ENCODE measurements at regions not wholly inside any gene's neighbourhood (a gene's known extent, or its start where the extent isn't known, plus 50 kb on each side); places are given as distances from the start of the nearest gene placed in this dataset.

GRCh38 chr5:171609806-171610452 is 175.7 kb upstream of the SMIM23 start:
- H3K9me2 ChIP-seq (ENCODE audit: insufficient read depth, low read length) = no peaks in the 10 kb centered on the region
- no peaks in the 10 kb centered on the region for H3K9me3 ChIP-seq (ENCODE audit: low read length)
- no peaks in the 10 kb centered on the region for H3K79me2 ChIP-seq (replicated peaks; ENCODE audit: insufficient read depth, low read length)
- H2AFZ ChIP-seq (ENCODE audit: low read depth, low read length) = no peak overlapping the region
- no peaks in the 10 kb centered on the region for H3K36me3 ChIP-seq (ENCODE audit: insufficient read depth, low read length)
- no peak overlapping the region for H3K9ac ChIP-seq (ENCODE audit: low read length)
- no peak overlapping the region for H3K4me2 ChIP-seq (ENCODE audit: low read length)
- H3K27ac ChIP-seq (ENCODE audit: low read length) = no peak overlapping the region
- no peak for TF ChIP-seq POLR2AphosphoS5 (IDR thresholded peaks at IDR 0.05)
- TF ChIP-seq EP300 (conservative IDR thresholded peaks at IDR 0.05; ENCODE audit: poor library complexity, severe bottlenecking) = no peak
- TF ChIP-seq SMC3 (conservative IDR thresholded peaks at IDR 0.05; ENCODE audit: poor library complexity) = no peak
- no peak for TF ChIP-seq TAF1 (IDR thresholded peaks at IDR 0.05; ENCODE audit: low read depth)
- TF ChIP-seq EZH2 (IDR thresholded peaks at IDR 0.05; ENCODE audit: borderline replicate concordance, insufficient read depth, low read length, poor library complexity, severe bottlenecking) = no peak
- no peak for TF ChIP-seq RAD21 (conservative IDR thresholded peaks at IDR 0.05)
- TF ChIP-seq MXI1 (conservative IDR thresholded peaks at IDR 0.05; ENCODE audit: poor library complexity, severe bottlenecking) = no peak
- no peak for TF ChIP-seq CTCF (IDR thresholded peaks at IDR 0.05; ENCODE audit: poor library complexity, severe bottlenecking)
- no peak for TF ChIP-seq REST (IDR thresholded peaks at IDR 0.05; ENCODE audit: borderline replicate concordance)
- H3K4me3 ChIP-seq (ENCODE audit: low read length) = no peak overlapping the region
- H3F3A ChIP-seq (ENCODE audit: insufficient read depth, low read length, poor library complexity, severe bottlenecking) = no peaks in the 10 kb centered on the region
- H3K27me3 ChIP-seq (ENCODE audit: insufficient read depth, low read depth, low read length) = no peaks in the 10 kb centered on the region
- no peaks in the 10 kb centered on the region for H4K20me1 ChIP-seq (ENCODE audit: insufficient read depth)

- TF ChIP-seq MXI1 (conservative IDR thresholded peaks at IDR 0.05; ENCODE audit: poor library complexity, severe bottlenecking) = no peak
- TF ChIP-seq CTCF (IDR thresholded peaks at IDR 0.05; ENCODE audit: poor library complexity, severe bottlenecking) = no peak
- TF ChIP-seq SMC3 (conservative IDR thresholded peaks at IDR 0.05; ENCODE audit: poor library complexity) = no peak
- no peak for TF ChIP-seq EP300 (conservative IDR thresholded peaks at IDR 0.05; ENCODE audit: poor library complexity, severe bottlenecking)
- TF ChIP-seq EZH2 (IDR thresholded peaks at IDR 0.05; ENCODE audit: borderline replicate concordance, insufficient read depth, low read length, poor library complexity, severe bottlenecking) = no peak
- no peak for TF ChIP-seq RAD21 (conservative IDR thresholded peaks at IDR 0.05)
- Histone ChIP-seq H3K36me3 (ENCODE audit: insufficient read depth, low read length) (no peaks in the 10 kb centered on the region), H3K4me2 (ENCODE audit: low read length) (no peak overlapping the region), H3K79me2 (replicated peaks; ENCODE audit: insufficient read depth, low read length) (no peaks in the 10 kb centered on the region), H4K20me1 (ENCODE audit: insufficient read depth) (no peaks in the 10 kb centered on the region), H3K9me2 (ENCODE audit: insufficient read depth, low read length) (no peaks in the 10 kb centered on the region), H3K27me3 (ENCODE audit: insufficient read depth, low read depth, low read length) (no peaks in the 10 kb centered on the region), H3K4me3 (ENCODE audit: low read length) (no peak overlapping the region), H2AFZ (ENCODE audit: low read depth, low read length) (no peak overlapping the region), H3K27ac (ENCODE audit: low read length) (no peak overlapping the region), H3K9me3 (ENCODE audit: low read length) (no peaks in the 10 kb centered on the region), H3F3A (ENCODE audit: insufficient read depth, low read length, poor library complexity, severe bottlenecking) (no peaks in the 10 kb centered on the region), H3K9ac (ENCODE audit: low read length) (no peak overlapping the region)
Observed at GRCh38 chr5:171610686-171611085, 174.9 kb upstream of the SMIM23 start.

All from neural cell (in vitro differentiated cells).